BE2C (cell line): ENCODE measurements at regions not wholly inside any gene's neighbourhood (a gene's known extent, or its start where the extent isn't known, plus 50 kb on each side); places are given as distances from the start of the nearest gene placed in this dataset.

ENCODE experiments used
- DNase-seq: peaks from one replicate; pipeline ENCODE4 v3.0.0-alpha.2; 2020
- H3K27me3 ChIP-seq: fragments of 250-450 bp; sonication (Bioruptor Pico); 2 replicates; pipeline ENCODE4 v1.5.1; 2020; ENCODE audit warnings: mild to moderate bottlenecking
- H3K36me3 ChIP-seq: fragments of 250-450 bp; sonication (Bioruptor Pico); 2 replicates; pipeline ENCODE4 v1.5.1; 2020; ENCODE audit warnings: mild to moderate bottlenecking
- H3K4me1 ChIP-seq: fragments of 250-450 bp; sonication (Bioruptor Pico); 2 replicates; pipeline ENCODE4 v1.5.1; 2020
- H3K4me3 ChIP-seq: 2 replicates; pipeline ENCODE4 v1.5.1; 2011; ENCODE audit warnings: low read depth, low read length
- H3K9me3 ChIP-seq: fragments of 250-450 bp; sonication (Bioruptor Pico); 2 replicates; pipeline ENCODE4 v1.5.1; 2020
- TF ChIP-seq, protein P1 (sequence below): IDR thresholded peaks from 2 replicates; pipeline ENCODE4 v1.5.1; 2012; ENCODE audit warnings: mild to moderate bottlenecking, low read depth, low read length

DNA sequence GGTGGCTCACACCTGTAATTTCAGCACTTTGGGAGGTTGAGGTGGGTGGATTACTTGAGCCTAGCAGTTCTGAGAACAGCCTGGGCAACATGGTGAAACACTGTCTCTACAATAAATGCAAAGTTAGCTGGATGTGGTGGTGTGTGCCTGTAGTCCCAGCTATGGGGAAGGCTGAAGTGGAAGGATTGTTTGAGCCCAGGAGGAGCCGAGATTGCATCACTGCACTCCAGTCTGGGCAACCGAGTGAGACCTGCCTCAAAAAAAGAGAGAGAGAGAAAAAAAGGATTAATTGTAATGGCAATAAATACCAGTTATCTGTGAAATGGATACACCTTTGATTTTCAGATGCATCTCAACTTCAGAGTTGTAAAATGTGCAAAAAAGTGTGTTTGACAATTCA lies 58.8 kb downstream of the SPRY1 start:
- no peaks in the 10 kb centered on the region for H3K4me1 ChIP-seq
- TF ChIP-seq, protein P1, sequence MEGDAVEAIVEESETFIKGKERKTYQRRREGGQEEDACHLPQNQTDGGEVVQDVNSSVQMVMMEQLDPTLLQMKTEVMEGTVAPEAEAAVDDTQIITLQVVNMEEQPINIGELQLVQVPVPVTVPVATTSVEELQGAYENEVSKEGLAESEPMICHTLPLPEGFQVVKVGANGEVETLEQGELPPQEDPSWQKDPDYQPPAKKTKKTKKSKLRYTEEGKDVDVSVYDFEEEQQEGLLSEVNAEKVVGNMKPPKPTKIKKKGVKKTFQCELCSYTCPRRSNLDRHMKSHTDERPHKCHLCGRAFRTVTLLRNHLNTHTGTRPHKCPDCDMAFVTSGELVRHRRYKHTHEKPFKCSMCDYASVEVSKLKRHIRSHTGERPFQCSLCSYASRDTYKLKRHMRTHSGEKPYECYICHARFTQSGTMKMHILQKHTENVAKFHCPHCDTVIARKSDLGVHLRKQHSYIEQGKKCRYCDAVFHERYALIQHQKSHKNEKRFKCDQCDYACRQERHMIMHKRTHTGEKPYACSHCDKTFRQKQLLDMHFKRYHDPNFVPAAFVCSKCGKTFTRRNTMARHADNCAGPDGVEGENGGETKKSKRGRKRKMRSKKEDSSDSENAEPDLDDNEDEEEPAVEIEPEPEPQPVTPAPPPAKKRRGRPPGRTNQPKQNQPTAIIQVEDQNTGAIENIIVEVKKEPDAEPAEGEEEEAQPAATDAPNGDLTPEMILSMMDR: no peak
- no peaks in the 10 kb centered on the region for H3K36me3 ChIP-seq
- H3K27me3 ChIP-seq: no peaks in the 10 kb centered on the region; the same call in 1 of the 2 replicates
- H3K9me3 ChIP-seq: no peaks in the 10 kb centered on the region
- DNase-seq: no peak
- H3K4me3 ChIP-seq: no peak overlapping the region

DNA sequence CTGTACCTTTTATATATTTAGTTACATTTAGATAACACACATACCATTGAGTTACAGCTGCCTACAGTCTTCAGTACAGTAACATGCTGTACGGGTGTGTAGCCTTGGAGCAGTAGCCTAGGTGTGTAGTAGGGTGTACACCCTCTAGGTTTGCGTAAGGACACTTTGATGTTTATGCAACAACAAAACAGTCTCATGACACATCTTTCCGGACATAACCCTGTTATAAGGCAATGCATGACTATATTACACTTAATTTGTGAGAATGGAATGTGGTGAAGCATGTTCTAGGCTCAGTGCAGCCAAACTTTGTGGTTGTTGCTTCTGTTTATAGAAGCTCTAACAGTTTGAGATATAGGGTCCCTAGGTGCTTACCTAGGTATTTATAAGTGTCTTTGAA lies 65.4 kb downstream of the SPRY1 start:
- DNase-seq: no peak
- Histone ChIP-seq H3K4me3 (no peak overlapping the region), H3K4me1 (no peaks in the 10 kb centered on the region), H3K9me3 (no peaks in the 10 kb centered on the region), H3K36me3 (no peaks in the 10 kb centered on the region), H3K27me3 (peaks cover 7% of the 10 kb centered on the region)
- TF ChIP-seq, protein P1: no peak

DNA sequence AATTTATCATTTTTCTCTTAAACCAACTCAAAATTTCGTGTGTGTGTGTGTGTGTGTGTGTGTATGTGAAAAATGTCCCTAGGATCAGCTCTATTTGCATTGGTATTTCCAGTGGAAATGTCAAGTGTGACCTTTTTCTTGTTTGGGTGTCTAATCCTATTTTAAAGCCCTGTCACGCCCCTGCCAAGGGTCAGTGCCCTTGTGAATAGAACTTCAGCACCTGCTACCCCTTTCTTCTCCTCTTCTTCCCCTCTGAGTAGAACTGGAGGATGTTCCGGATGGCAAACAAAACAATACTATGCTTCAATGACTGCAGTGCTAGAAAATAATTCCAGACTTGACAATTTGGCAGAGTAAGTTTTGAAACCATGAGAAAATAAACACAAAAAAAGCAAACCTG lies 67.3 kb downstream of the SPRY1 start:
- Histone ChIP-seq H3K4me3 (no peak overlapping the region), H3K9me3 (no peaks in the 10 kb centered on the region), H3K4me1 (no peaks in the 10 kb centered on the region), H3K27me3 (peaks cover 7% of the 10 kb centered on the region), H3K36me3 (no peaks in the 10 kb centered on the region)
- no peak for DNase-seq
- TF ChIP-seq, protein P1: no peak

DNA sequence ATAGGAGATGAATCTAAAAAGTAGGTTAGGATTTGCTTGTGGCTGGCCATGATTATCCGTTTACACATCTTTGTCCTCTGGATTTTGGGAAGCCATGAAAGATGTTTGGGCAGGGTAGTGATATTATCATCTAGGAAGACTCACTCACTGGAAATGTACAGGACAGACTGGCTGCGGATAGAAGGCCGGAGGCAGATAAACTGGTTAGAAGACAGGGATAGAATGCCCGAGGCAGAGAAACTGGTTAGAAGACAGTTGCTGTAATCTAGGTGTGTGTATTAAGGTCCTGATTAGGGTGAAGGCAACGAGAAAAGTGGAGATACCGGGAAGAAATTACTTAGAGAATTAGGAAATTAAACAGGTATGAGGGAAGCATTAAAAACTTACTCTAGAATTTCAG lies 68.8 kb downstream of the SPRY1 start:
- Histone ChIP-seq H3K36me3 (no peaks in the 10 kb centered on the region), H3K4me1 (no peaks in the 10 kb centered on the region)
- DNase-seq: no peak

DNA sequence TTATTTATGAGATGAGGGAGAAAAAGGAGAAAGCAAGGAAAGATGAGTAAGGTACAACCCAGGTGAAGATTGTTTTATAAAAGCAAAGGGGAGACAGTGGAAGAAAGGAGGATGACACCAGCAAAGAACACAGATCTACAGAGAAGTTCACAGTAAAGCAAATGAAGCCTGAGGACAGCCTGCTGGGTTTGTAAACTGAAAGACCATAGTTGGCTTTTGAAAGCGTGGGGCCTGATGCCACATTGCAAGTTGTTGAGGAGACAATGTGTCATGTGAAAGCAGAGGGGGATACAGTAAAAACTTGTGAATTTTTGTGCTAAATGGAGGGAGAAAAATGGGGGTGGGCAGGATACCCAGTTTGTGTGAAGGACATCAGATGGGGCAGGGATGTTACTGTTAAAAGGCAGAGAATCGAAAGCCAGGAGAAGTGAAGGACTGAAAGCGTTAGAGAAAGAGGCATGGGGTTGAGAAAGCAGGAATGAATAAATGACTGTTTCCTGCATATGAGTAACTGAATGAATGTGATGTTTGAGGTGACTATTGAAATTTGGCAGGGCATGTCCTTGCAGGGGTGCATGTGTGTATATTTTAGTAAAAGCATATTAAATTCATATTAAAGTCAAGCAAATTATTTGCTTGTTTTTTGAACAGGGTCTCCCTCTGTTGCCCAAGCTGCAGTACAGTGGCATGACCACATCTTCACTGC lies 69.6 kb downstream of the SPRY1 start:
- Histone ChIP-seq H3K36me3 (no peaks in the 10 kb centered on the region), H3K9me3 (no peaks in the 10 kb centered on the region), H3K27me3 (peaks cover 7% of the 10 kb centered on the region)

More for the DNA sequence above, 68.8 kb downstream of the SPRY1 start:
- Histone ChIP-seq H3K9me3 (no peaks in the 10 kb centered on the region), H3K4me3 (no peak overlapping the region), H3K27me3 (peaks cover 7% of the 10 kb centered on the region)
- TF ChIP-seq, protein P1: no peak

DNA sequence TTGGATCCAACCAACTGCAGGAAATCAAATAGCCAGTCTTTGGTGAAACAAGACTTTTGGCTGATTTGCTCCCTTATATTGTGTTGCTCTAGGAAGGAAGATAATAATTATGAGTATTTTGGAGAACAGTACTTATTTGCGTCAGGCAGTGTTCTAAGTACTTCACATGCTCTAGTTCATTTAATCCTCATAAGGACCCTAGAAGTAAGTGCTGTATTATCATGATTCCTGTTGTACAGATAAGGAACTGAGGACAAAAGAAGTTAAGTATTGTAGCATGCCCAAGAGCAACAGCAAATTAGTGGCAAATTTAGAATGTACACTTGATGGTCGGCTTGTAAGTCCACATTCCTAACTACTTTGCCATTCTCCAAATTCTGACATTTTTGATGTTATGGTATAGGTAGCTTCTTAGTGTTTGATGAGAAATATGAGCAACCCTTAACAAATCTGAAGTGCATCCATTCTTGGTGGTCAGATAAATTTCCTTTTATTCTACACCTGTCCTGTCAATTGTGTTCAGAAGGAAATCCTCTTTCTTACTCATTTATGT lies 72.0 kb downstream of the SPRY1 start:
- Histone ChIP-seq H3K4me1 (no peaks in the 10 kb centered on the region), H3K4me3 (no peak overlapping the region), H3K9me3 (no peaks in the 10 kb centered on the region), H3K36me3 (no peaks in the 10 kb centered on the region), H3K27me3 (peaks cover 7% of the 10 kb centered on the region)
- TF ChIP-seq, protein P1: no peak
- DNase-seq: no peak

More for the DNA sequence above, 69.6 kb downstream of the SPRY1 start:
- no peak for DNase-seq
- Histone ChIP-seq H3K4me3 (no peak overlapping the region), H3K4me1 (no peaks in the 10 kb centered on the region)
- TF ChIP-seq, protein P1: no peak
